A673 (cell line): ENCODE measurements at regions not wholly inside any gene's neighbourhood (a gene's known extent, or its start where the extent isn't known, plus 50 kb on each side); places are given as distances from the start of the nearest gene placed in this dataset.

ENCODE experiments used
- EZH2 ChIP-seq: fragments of 200-600 bp; sonication (generic); IDR thresholded peaks from 2 replicates; pipeline ENCODE4 v1.6.1; 2017; ENCODE audit warnings: borderline replicate concordance, low read depth, mild to moderate bottlenecking, mixed read lengths, antibody characterized with exemption, low read length; ENCODE audit not compliant: poor library complexity, severe bottlenecking
- TF ChIP-seq, protein P1 (sequence below): fragments of 300-800, 200-600 bp; sonication (generic); conservative IDR thresholded peaks from 2 replicates; pipeline ENCODE4 v1.5.1; 2017; ENCODE audit warnings: low read depth, mild to moderate bottlenecking, antibody characterized with exemption, low read length, moderate library complexity, mixed read lengths

DNA sequence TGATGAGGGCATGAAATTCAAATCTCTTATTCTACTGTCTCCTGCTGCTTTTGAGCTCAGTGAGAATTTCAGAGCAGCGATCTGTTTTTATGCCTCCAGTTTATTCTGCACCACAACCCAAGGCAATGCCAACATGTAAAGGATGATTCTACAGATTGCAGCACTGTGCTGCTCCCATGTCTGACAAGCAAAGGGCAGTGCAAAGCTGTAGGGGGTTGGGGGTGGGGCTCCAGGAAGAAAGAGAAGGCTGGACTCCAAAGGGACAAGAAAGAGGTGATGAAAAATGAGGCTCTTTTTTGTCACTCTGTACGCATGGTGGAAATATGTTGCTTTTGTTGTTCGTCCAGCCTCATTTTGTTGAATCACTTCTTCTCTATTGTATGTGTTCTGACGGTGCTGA lies 254.6 kb downstream of the STIM2 start:
- TF ChIP-seq, protein P1, sequence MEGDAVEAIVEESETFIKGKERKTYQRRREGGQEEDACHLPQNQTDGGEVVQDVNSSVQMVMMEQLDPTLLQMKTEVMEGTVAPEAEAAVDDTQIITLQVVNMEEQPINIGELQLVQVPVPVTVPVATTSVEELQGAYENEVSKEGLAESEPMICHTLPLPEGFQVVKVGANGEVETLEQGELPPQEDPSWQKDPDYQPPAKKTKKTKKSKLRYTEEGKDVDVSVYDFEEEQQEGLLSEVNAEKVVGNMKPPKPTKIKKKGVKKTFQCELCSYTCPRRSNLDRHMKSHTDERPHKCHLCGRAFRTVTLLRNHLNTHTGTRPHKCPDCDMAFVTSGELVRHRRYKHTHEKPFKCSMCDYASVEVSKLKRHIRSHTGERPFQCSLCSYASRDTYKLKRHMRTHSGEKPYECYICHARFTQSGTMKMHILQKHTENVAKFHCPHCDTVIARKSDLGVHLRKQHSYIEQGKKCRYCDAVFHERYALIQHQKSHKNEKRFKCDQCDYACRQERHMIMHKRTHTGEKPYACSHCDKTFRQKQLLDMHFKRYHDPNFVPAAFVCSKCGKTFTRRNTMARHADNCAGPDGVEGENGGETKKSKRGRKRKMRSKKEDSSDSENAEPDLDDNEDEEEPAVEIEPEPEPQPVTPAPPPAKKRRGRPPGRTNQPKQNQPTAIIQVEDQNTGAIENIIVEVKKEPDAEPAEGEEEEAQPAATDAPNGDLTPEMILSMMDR, result no peak
- no peak for TF ChIP-seq EZH2
